AG09319 (cell line): ENCODE measurements at regions not wholly inside any gene's neighbourhood (a gene's known extent, or its start where the extent isn't known, plus 50 kb on each side); places are given as distances from the start of the nearest gene placed in this dataset.

Experiments used
- DNase-seq: peaks from one replicate; pipeline ENCODE4 v3.0.0-alpha.2; 2010; ENCODE audit warnings: low read depth; ENCODE audit errors: extremely low read depth
- CTCF ChIP-seq: IDR thresholded peaks from 2 replicates; pipeline ENCODE4 v1.5.1; 2011; ENCODE audit warnings: low read depth, mild to moderate bottlenecking, inconsistent platforms, low read length, moderate library complexity

- TF ChIP-seq CTCF = peak; percentile 26
- no peak for DNase-seq
Observed at GRCh38 chr17:70629902-70630301, 460.6 kb downstream of the KCNJ2 start.

GRCh38 chr17:70636517-70637133, 467.3 kb downstream of the KCNJ2 start:
- TF ChIP-seq CTCF = peak; percentile 70
- DNase-seq = no peak

- no peak for TF ChIP-seq CTCF
- no peak for DNase-seq
Observed at GRCh38 chr17:70642059-70642458, 472.7 kb downstream of the KCNJ2 start.

GRCh38 chr17:70644096-70644495, 474.8 kb downstream of the KCNJ2 start:
- no peak for DNase-seq
- no peak for TF ChIP-seq CTCF

GRCh38 chr17:70646673-70647072, 477.3 kb downstream of the KCNJ2 start:
- DNase-seq = no peak
- no peak for TF ChIP-seq CTCF

- no peak for TF ChIP-seq CTCF
- DNase-seq = no peak
Observed at GRCh38 chr17:70648166-70648565, 478.8 kb downstream of the KCNJ2 start.

- no peak for TF ChIP-seq CTCF
- DNase-seq = no peak
Observed at GRCh38 chr17:70653850-70654249, 484.5 kb downstream of the KCNJ2 start.
